ENCODE measurements at regions not wholly inside any gene's neighbourhood (a gene's known extent, or its start where the extent isn't known, plus 50 kb on each side); places are given as distances from the start of the nearest gene placed in this dataset.

DNA sequence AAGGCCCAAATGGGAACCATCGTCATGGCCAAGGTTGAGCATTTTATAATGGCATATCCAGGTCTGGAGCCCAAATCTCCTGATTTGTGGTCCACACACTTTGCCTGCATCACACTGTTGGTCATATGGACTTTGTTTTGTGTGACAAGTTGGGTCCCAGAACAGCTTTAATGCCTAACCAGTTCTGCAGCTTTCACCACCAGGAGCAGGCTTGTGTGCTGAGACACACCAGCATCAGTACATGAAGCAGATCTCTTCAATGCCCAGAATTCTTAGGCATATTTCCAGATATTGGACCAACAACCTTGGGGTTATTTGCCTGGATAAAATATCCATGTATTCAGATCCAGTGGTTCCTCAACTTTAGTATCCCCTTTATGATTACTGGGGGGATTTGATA is 371.3 kb downstream of the FBXW7 start:
- TF ChIP-seq, protein P1, sequence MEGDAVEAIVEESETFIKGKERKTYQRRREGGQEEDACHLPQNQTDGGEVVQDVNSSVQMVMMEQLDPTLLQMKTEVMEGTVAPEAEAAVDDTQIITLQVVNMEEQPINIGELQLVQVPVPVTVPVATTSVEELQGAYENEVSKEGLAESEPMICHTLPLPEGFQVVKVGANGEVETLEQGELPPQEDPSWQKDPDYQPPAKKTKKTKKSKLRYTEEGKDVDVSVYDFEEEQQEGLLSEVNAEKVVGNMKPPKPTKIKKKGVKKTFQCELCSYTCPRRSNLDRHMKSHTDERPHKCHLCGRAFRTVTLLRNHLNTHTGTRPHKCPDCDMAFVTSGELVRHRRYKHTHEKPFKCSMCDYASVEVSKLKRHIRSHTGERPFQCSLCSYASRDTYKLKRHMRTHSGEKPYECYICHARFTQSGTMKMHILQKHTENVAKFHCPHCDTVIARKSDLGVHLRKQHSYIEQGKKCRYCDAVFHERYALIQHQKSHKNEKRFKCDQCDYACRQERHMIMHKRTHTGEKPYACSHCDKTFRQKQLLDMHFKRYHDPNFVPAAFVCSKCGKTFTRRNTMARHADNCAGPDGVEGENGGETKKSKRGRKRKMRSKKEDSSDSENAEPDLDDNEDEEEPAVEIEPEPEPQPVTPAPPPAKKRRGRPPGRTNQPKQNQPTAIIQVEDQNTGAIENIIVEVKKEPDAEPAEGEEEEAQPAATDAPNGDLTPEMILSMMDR (IDR thresholded peaks at IDR 0.05): no peak
- no peak for TF ChIP-seq EZH2 (IDR thresholded peaks at IDR 0.05; ENCODE audit: borderline replicate concordance, insufficient read depth, low read depth, low read length, poor library complexity, severe bottlenecking)

All from B cell (primary cell).